Neuronal stem cell (in vitro differentiated cells): ENCODE measurements at regions not wholly inside any gene's neighbourhood (a gene's known extent, or its start where the extent isn't known, plus 50 kb on each side); places are given as distances from the start of the nearest gene placed in this dataset.

ENCODE experiments used
- DNase-seq: peaks from one replicate; pipeline ENCODE4 v3.0.0-alpha.2; 2013; ENCODE audit warnings: low spot score
- H2AFZ ChIP-seq: one replicate; pipeline ENCODE4 v1.6.1; 2013; ENCODE audit warnings: mild to moderate bottlenecking, low read length, inconsistent platforms
- H2AK5ac ChIP-seq: 2 replicates; pipeline ENCODE4 v1.6.1; 2013; ENCODE audit warnings: low read depth, mild to moderate bottlenecking, inconsistent platforms, low read length, moderate library complexity, mixed read lengths
- H2BK120ac ChIP-seq: 2 replicates; pipeline ENCODE4 v1.6.1; 2013; ENCODE audit warnings: low read depth, mild to moderate bottlenecking, inconsistent platforms, low read length, moderate library complexity, mixed read lengths
- H2BK12ac ChIP-seq: one replicate; pipeline ENCODE4 v1.6.1; 2013; ENCODE audit warnings: low read length, inconsistent platforms
- H2BK15ac ChIP-seq: 2 replicates; pipeline ENCODE4 v1.6.1; 2013; ENCODE audit warnings: mild to moderate bottlenecking, low read length, inconsistent platforms, mixed read lengths
- H2BK5ac ChIP-seq: one replicate; pipeline ENCODE4 v1.6.1; 2013; ENCODE audit warnings: inconsistent platforms, mild to moderate bottlenecking, low read length, moderate library complexity
- H3K14ac ChIP-seq: one replicate; pipeline ENCODE4 v1.6.1; 2013; ENCODE audit warnings: low read length, inconsistent platforms
- H3K18ac ChIP-seq: 2 replicates; pipeline ENCODE4 v1.6.1; 2013; ENCODE audit warnings: low read length, inconsistent platforms
- H3K23ac ChIP-seq: 2 replicates; pipeline ENCODE4 v1.6.1; 2013; ENCODE audit warnings: low read depth, mild to moderate bottlenecking, mixed read lengths, low read length, inconsistent platforms; ENCODE audit not compliant: poor library complexity
- H3K27ac ChIP-seq: replicated peaks from 3 replicates; pipeline ENCODE4 v1.5.1; 2013; ENCODE audit warnings: low read length, inconsistent platforms
- H3K27me3 ChIP-seq, 3 experiments: 2 replicates each; pipeline ENCODE4 v1.6.1; 2013; ENCODE audit warnings: low read length in 3 of 3, mild to moderate bottlenecking in 2 of 3, inconsistent platforms in 1 of 3, low read depth in 1 of 3, mixed read lengths in 1 of 3, moderate library complexity in 1 of 3; ENCODE audit not compliant: control insufficient read depth in 3 of 3, insufficient read depth in 3 of 3
- H3K36me3 ChIP-seq, 2 donors: replicated peaks in 1 of 2; 2 replicates each; pipeline ENCODE4 v1.6.1; 2013; ENCODE audit warnings: low read length in 2 of 2; ENCODE audit not compliant: control insufficient read depth in 2 of 2, insufficient read depth in 2 of 2
- H3K4ac ChIP-seq: 2 replicates; pipeline ENCODE4 v1.6.1; 2013; ENCODE audit warnings: inconsistent platforms, mild to moderate bottlenecking, low read length, moderate library complexity
- H3K4me1 ChIP-seq, 2 donors: 1 replicate in 1 of 2; 2 replicates in 1 of 2; pipeline ENCODE4 v1.6.1; 2013; ENCODE audit warnings: low read length in 2 of 2, low read depth in 1 of 2; ENCODE audit not compliant: control insufficient read depth in 2 of 2, insufficient read depth in 1 of 2
- H3K4me2 ChIP-seq: one replicate; pipeline ENCODE4 v1.6.1; 2013; ENCODE audit warnings: mild to moderate bottlenecking, low read length, inconsistent platforms; ENCODE audit not compliant: insufficient read depth, poor library complexity, severe bottlenecking
- H3K4me3 ChIP-seq, 2 donors: 2 replicates each; pipeline ENCODE4 v1.5.1; 2013; ENCODE audit warnings: low read length in 2 of 2, mild to moderate bottlenecking in 2 of 2, inconsistent platforms in 1 of 2, moderate library complexity in 1 of 2
- H3K79me1 ChIP-seq: one replicate; pipeline ENCODE4 v1.6.1; 2013; ENCODE audit warnings: low read depth, mild to moderate bottlenecking, inconsistent platforms, low read length, moderate library complexity
- H3K9ac ChIP-seq: one replicate; pipeline ENCODE4 v1.6.1; 2013; ENCODE audit warnings: mild to moderate bottlenecking, low read depth, low read length, inconsistent platforms; ENCODE audit not compliant: poor library complexity
- H3K9me3 ChIP-seq, 2 donors: replicated peaks in 1 of 2; 2 replicates each; pipeline versions ENCODE3 to v1.6.1; 2013; ENCODE audit warnings: low read length in 2 of 2, mild to moderate bottlenecking in 2 of 2, inconsistent platforms in 1 of 2, low read depth in 1 of 2, mixed read lengths in 1 of 2, moderate library complexity in 1 of 2; ENCODE audit not compliant: control insufficient read depth in 2 of 2, insufficient read depth in 1 of 2
- H4K8ac ChIP-seq: one replicate; pipeline ENCODE4 v1.6.1; 2013; ENCODE audit warnings: low read depth, mild to moderate bottlenecking, inconsistent platforms, low read length, moderate library complexity
- H4K91ac ChIP-seq: one replicate; pipeline ENCODE4 v1.6.1; 2013; ENCODE audit warnings: low read length, low read depth, mild to moderate bottlenecking, inconsistent platforms; ENCODE audit not compliant: poor library complexity
- WGBS, 2 donors: extraction: QIAGEN DNeasy Blood & Tissue Kit; methylation state at CpG; one replicate each; pipeline ENCODE4 v1.1.7; 2013; ENCODE audit warnings: missing lambda C conversion rate in 2 of 2, mixed read lengths in 1 of 2; ENCODE audit not compliant: insufficient read length in 2 of 2, insufficient replicate concordance in 1 of 2; ENCODE audit errors: extremely low coverage in 2 of 2; 5-methylcytosine and 5-hydroxymethylcytosine counted together

DNA sequence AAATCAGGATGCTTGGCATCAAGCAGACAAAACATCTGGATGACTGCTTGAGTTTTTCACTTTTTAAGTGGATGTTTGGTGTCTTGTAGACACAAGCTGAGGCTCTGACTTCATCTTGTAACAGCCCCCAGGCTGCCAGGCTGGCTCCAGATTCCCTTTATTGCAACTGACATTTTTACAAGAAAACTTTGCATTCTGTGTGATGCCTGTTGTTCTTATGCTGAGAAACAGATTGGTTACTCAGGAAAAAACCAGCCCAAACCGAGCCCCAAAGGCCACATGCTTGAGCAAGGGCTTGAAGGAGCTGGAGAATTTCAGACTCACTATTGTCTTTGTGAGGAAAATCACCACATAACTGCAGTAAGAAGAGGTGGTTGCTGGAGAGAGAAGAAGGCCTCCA, 98.4 kb upstream of the PREP start:
- WGBS, 2 donors: no CpG with 5 or more reads among the region's 1 CpG
- H2AK5ac ChIP-seq: no peak overlapping the region
- no peak overlapping the region for H3K9ac ChIP-seq
- no peaks in the 10 kb centered on the region for H3K79me1 ChIP-seq
- no peak for DNase-seq
- H4K8ac ChIP-seq: no peak overlapping the region
- H3K4me2 ChIP-seq: no peak overlapping the region
- H2BK5ac ChIP-seq: no peak overlapping the region
- H2BK12ac ChIP-seq: no peak overlapping the region
- no peak overlapping the region for H3K23ac ChIP-seq
- no peak overlapping the region for H3K27ac ChIP-seq
- no peaks in the 10 kb centered on the region for H3K36me3 ChIP-seq
- no peak overlapping the region for H3K18ac ChIP-seq
- H3K9me3 ChIP-seq: no peaks in the 10 kb centered on the region
- H3K4ac ChIP-seq: no peak overlapping the region
- H3K14ac ChIP-seq: no peak overlapping the region
- H3K27me3 ChIP-seq: peaks cover 0 to 11% (median 0%) of the 10 kb centered on the region in 3 experiments
- H2AFZ ChIP-seq: no peak overlapping the region
- no peak overlapping the region for H4K91ac ChIP-seq
- no peak overlapping the region for H3K4me3 ChIP-seq
- no peak overlapping the region for H2BK120ac ChIP-seq
- peaks cover 0 to 2% of the 10 kb centered on the region in 2 donors for H3K4me1 ChIP-seq
- no peak overlapping the region for H2BK15ac ChIP-seq

DNA sequence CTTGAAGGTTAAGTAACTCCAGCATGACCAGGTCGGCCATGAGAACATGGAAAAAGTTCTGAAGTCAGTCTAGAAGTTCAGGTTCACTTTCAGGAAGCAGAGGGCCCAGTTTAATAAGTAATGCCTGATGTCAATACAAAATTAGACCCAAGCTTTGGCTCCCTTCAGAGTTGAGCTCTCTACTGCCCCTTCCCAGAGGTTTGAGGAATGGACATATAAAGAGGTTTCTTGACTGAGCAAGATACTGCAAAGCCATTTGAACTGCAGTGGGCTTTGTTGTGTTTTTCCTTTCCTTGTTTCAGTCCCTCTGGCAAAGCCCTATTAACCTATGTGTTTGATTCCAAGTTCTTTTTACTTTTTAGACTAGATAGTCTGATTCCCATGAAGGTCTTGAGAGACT, 97.8 kb upstream of the PREP start:
- Histone ChIP-seq H3K27ac (no peak overlapping the region), H3K4me2 (no peak overlapping the region), H2BK12ac (no peak overlapping the region), H3K18ac (no peak overlapping the region), H2BK120ac (no peak overlapping the region), H4K91ac (no peak overlapping the region), H3K36me3 (no peaks in the 10 kb centered on the region), H3K23ac (no peak overlapping the region), H3K9me3 (no peaks in the 10 kb centered on the region), H3K79me1 (no peaks in the 10 kb centered on the region), H3K4me3 (no peak overlapping the region), H3K27me3 (peaks cover 0 to 10% (median 0%) of the 10 kb centered on the region in 3 experiments), H4K8ac (no peak overlapping the region), H3K4me1 (peaks cover 0 to 2% of the 10 kb centered on the region in 2 donors), H3K4ac (no peak overlapping the region), H2AFZ (no peak overlapping the region), H2BK15ac (no peak overlapping the region), H2AK5ac (no peak overlapping the region), H2BK5ac (no peak overlapping the region), H3K14ac (no peak overlapping the region), H3K9ac (no peak overlapping the region)
- no peak for DNase-seq
- no CpG with 5 or more reads among the region's 1 CpG for WGBS, 2 donors

DNA sequence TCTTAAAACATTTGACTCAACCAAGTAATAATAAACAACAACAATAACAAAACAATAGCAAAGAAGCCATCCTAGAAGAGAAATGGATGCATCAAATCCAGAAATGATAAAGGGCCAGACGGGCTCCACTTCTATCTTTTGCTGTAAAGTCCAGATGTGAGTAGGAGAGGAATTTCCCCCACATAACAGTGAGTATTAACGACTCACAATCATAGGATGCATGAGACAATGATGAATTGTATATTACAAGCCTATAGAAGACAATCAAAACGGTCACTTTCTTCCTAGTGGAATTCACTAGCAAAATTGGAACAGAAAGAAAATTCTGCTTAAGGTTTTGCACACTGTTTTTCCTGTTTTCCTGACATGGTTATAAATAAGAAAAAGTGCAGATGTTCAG, 97.0 kb upstream of the PREP start:
- no peak overlapping the region for H3K9ac ChIP-seq
- H3K23ac ChIP-seq: no peak overlapping the region
- no peak overlapping the region for H4K91ac ChIP-seq
- H2BK12ac ChIP-seq: no peak overlapping the region
- H3K79me1 ChIP-seq: no peaks in the 10 kb centered on the region
- H3K27me3 ChIP-seq: peaks cover 0 to 7% (median 0%) of the 10 kb centered on the region in 3 experiments
- no CpG with 5 or more reads among the region's 3 CpGs for WGBS, 2 donors
- no peak overlapping the region for H4K8ac ChIP-seq
- DNase-seq: no peak
- no peak overlapping the region for H3K18ac ChIP-seq
- no peak overlapping the region for H3K4me3 ChIP-seq
- no peaks in the 10 kb centered on the region for H3K36me3 ChIP-seq
- no peak overlapping the region for H3K14ac ChIP-seq
- no peak overlapping the region for H2AFZ ChIP-seq
- no peak overlapping the region for H2AK5ac ChIP-seq
- H2BK15ac ChIP-seq: no peak overlapping the region
- no peaks in the 10 kb centered on the region for H3K9me3 ChIP-seq
- H3K4ac ChIP-seq: no peak overlapping the region
- H3K4me1 ChIP-seq: peaks cover 0 to 2% of the 10 kb centered on the region in 2 donors
- no peak overlapping the region for H2BK120ac ChIP-seq
- H3K27ac ChIP-seq: no peak overlapping the region
- no peak overlapping the region for H3K4me2 ChIP-seq
- no peak overlapping the region for H2BK5ac ChIP-seq

DNA sequence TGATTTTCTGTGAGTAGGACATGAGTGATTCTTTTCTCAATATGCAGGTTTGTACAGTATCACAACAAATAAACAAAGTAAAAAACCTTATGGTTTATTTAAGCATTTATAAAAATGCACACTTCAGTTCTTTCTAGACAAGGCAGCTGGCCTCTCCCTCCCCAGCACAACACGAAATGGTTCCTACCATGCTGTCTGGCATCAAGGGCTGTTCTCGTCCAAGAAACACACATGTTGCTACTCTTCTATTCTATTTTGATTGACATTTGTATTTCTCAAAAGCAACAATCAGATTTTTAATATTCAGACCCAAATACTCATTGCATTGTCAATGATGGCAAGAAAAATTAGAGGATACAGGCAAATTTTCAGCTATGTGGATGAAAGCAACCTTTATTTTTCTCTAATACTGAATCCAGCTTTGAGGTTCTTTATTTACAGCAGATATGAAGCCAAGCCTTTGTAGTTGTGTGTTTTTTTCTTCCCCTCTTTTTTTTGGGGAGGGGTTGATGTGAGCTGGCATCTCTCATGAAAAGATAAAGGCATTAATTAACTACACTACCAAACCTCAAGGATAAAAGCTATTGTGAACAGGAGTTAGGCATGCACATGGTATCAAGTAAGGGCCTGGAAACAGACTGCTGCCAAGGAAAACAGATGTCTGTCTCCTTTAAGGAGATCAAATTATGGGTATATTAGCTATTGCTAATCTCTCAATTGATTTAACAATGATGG, 96.4 kb upstream of the PREP start:
- Histone ChIP-seq H4K91ac (no peak overlapping the region), H2BK12ac (no peak overlapping the region), H3K4me3 (no peak overlapping the region), H3K14ac (no peak overlapping the region), H3K4me2 (no peak overlapping the region), H3K4ac (no peak overlapping the region), H3K18ac (no peak overlapping the region), H2BK120ac (no peak overlapping the region), H3K9me3 (no peaks in the 10 kb centered on the region), H4K8ac (no peak overlapping the region), H3K36me3 (no peaks in the 10 kb centered on the region), H3K27me3 (peaks cover 0 to 1% (median 0%) of the 10 kb centered on the region in 3 experiments), H2AK5ac (no peak overlapping the region), H2BK15ac (no peak overlapping the region), H3K27ac (no peak overlapping the region), H3K79me1 (no peaks in the 10 kb centered on the region), H3K4me1 (peaks cover 2 to 3% of the 10 kb centered on the region in 2 donors), H2AFZ (no peak overlapping the region), H3K23ac (no peak overlapping the region), H2BK5ac (no peak overlapping the region), H3K9ac (no peak overlapping the region)
- no peak for DNase-seq
- no CpG with 5 or more reads among the region's 2 CpGs for WGBS, 2 donors
